ENCODE measurements at regions not wholly inside any gene's neighbourhood (a gene's known extent, or its start where the extent isn't known, plus 50 kb on each side); places are given as distances from the start of the nearest gene placed in this dataset.

DNA sequence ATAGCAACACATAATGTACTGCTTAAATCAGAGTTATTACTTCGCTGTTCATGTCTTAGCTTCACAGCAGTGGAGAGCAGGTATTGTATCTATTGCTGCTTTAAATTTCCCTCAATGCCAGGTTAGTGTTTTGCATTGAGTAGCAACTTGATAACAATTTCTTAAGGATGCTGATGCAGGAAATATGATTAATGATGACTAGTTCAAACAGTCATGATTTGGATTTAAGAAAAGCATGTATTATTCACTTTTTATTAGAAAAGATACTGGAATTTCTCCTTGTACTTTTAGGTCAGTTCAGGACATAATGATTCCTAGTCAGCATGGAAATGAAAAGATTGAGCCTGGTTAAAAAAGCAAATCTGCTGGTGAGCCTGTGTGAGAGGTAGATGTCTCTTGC lies 67.2 kb upstream of the ARHGAP29 start:
- DNase-seq (ENCODE audit: low spot score) = no peak
- H3K27ac ChIP-seq = no peak overlapping the region
- TF ChIP-seq, protein P1, sequence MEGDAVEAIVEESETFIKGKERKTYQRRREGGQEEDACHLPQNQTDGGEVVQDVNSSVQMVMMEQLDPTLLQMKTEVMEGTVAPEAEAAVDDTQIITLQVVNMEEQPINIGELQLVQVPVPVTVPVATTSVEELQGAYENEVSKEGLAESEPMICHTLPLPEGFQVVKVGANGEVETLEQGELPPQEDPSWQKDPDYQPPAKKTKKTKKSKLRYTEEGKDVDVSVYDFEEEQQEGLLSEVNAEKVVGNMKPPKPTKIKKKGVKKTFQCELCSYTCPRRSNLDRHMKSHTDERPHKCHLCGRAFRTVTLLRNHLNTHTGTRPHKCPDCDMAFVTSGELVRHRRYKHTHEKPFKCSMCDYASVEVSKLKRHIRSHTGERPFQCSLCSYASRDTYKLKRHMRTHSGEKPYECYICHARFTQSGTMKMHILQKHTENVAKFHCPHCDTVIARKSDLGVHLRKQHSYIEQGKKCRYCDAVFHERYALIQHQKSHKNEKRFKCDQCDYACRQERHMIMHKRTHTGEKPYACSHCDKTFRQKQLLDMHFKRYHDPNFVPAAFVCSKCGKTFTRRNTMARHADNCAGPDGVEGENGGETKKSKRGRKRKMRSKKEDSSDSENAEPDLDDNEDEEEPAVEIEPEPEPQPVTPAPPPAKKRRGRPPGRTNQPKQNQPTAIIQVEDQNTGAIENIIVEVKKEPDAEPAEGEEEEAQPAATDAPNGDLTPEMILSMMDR (IDR thresholded peaks at IDR 0.05) = no peak
- no peak overlapping the region for H3K4me3 ChIP-seq

DNA sequence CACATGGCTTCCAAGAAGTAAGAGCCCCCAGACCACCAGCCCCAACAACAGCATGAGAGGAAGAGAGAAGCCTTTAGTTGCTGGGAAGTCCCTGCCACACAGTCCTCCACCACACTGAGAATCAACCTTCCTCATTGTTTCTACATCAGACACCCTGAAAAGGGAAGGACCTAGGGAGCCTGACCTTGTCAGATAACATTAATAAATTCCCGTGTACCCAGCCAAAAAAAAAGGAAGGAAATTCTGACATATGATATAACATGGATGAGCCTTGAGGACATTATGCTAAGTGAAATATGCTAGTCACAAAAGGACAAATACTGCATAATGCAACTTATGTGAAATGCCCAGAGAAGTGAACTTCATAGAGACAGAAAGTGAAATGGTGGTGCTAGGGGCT lies 65.6 kb upstream of the ARHGAP29 start:
- Histone ChIP-seq H3K27ac (no peak overlapping the region), H3K4me3 (no peak overlapping the region)
- TF ChIP-seq, protein P1 (IDR thresholded peaks at IDR 0.05) = no peak
- DNase-seq (ENCODE audit: low spot score) = no peak

DNA sequence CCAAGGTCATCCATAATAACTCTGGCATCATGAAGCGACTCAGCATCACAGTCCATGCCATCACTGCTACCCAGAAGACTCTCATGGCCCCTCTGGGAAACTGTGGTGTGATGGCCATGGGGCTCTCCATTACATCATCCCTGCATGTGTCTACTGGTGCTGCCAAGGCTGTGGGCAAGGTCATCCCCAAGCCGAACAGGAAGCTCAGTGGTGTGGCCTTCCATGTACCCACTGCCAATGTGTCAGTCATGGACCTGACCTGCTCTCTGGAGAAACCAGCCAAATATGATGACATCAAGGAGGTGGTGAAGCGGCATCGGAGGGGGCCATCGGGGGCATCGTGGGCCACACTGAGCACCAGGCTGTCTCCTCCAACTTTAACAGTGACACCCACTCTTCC lies 65.1 kb upstream of the ARHGAP29 start:
- Histone ChIP-seq H3K4me3 (no peak overlapping the region), H3K27ac (no peak overlapping the region)
- TF ChIP-seq, protein P1 (IDR thresholded peaks at IDR 0.05) = no peak
- no peak for DNase-seq (ENCODE audit: low spot score)

- no peak overlapping the region for H3K27ac ChIP-seq
- TF ChIP-seq, protein P1 (IDR thresholded peaks at IDR 0.05) = no peak
- no peak for DNase-seq (ENCODE audit: low spot score)
- no peak overlapping the region for H3K4me3 ChIP-seq
Measured at GRCh38 chr1:94301186-94301585, 63.8 kb upstream of the ARHGAP29 start.

DNA sequence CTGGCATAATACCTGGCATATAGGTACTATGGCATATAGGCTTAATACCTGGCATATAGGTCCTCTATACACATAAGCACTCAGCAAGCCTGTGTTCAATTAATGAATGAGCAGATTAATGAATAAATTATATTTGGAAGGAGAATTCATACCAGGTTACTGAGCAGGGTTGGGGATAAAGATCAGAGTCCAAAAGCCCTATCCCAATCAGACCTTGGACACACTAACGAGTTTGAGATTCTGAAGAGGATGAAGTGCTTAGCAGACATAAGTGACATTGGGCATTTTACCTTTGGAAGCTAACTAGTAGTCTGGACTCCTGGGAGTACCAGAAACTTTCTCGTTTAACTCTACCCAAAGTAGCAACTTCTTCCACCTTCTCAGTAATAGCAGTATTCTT lies 63.3 kb upstream of the ARHGAP29 start:
- H3K27ac ChIP-seq = no peak overlapping the region
- no peak overlapping the region for H3K4me3 ChIP-seq
- DNase-seq (ENCODE audit: low spot score) = no peak
- TF ChIP-seq, protein P1 (IDR thresholded peaks at IDR 0.05) = no peak

GRCh38 chr1:94299627-94300553 lies 62.5 kb upstream of the ARHGAP29 start:
- no peak overlapping the region for H3K4me3 ChIP-seq
- DNase-seq (ENCODE audit: low spot score) = no peak
- H3K27ac ChIP-seq = peak overlapping the region; percentile 52 to 55
- TF ChIP-seq, protein P1 (IDR thresholded peaks at IDR 0.05) = no peak

GRCh38 chr1:94298861-94299260 lies 61.5 kb upstream of the ARHGAP29 start:
- Histone ChIP-seq H3K27ac (peak overlapping the region in 1 of 2 donors; percentile 55), H3K4me3 (no peak overlapping the region)
- DNase-seq (ENCODE audit: low spot score) = no peak
- TF ChIP-seq, protein P1 (IDR thresholded peaks at IDR 0.05) = no peak

All from coronary artery (tissue), 2 donors.